Karpas-422 (cell line): ENCODE measurements at regions not wholly inside any gene's neighbourhood (a gene's known extent, or its start where the extent isn't known, plus 50 kb on each side); places are given as distances from the start of the nearest gene placed in this dataset. TPM values are rescaled to one million over a fixed set of nuclear protein-coding genes. Genes with fewer than 3 reads are reported as not detected.

Experiments
- DNase-seq: peaks from one replicate; pipeline ENCODE4 v3.0.0-alpha.2; 2015
- H2AFZ ChIP-seq: fragments of 200-600 bp; sonication (generic); 2 replicates; pipeline ENCODE4 v1.6.1; 2014; ENCODE audit warnings: antibody characterized with exemption, low read length, mixed read lengths
- H3K27ac ChIP-seq: fragments of 200-600 bp; sonication (generic); 2 replicates; pipeline ENCODE4 v1.5.1; 2014; ENCODE audit warnings: mild to moderate bottlenecking, low read length, moderate library complexity
- H3K27me3 ChIP-seq: fragments of 200-600 bp; sonication (generic); 2 replicates; pipeline ENCODE4 v1.6.1; 2014; ENCODE audit warnings: low read length, mixed read lengths
- H3K36me3 ChIP-seq: fragments of 200-600 bp; sonication (generic); 2 replicates; pipeline ENCODE4 v1.6.1; 2014; ENCODE audit warnings: low read length, mixed read lengths; ENCODE audit not compliant: insufficient read depth
- H3K4me1 ChIP-seq: fragments of 200-600 bp; sonication (generic); 2 replicates; pipeline ENCODE4 v1.6.1; 2014; ENCODE audit warnings: mild to moderate bottlenecking, low read length, mixed read lengths
- H3K4me2 ChIP-seq: fragments of 200-600 bp; sonication (generic); 2 replicates; pipeline ENCODE4 v1.6.1; 2014; ENCODE audit warnings: low read length, low read depth, mild to moderate bottlenecking; ENCODE audit not compliant: poor library complexity, severe bottlenecking
- H3K4me3 ChIP-seq: fragments of 200-600 bp; sonication (generic); 2 replicates; pipeline ENCODE4 v1.5.1; 2014; ENCODE audit warnings: mild to moderate bottlenecking, antibody characterized with exemption, low read length, mixed read lengths
- H3K79me2 ChIP-seq: fragments of 200-600 bp; sonication (generic); 2 replicates; pipeline ENCODE4 v1.6.1; 2014; ENCODE audit warnings: mild to moderate bottlenecking, low read length, mixed read lengths
- H3K9ac ChIP-seq: fragments of 200-600 bp; sonication (generic); 2 replicates; pipeline ENCODE4 v1.6.0; 2014; ENCODE audit warnings: low read length
- H3K9me2 ChIP-seq: fragments of 200-600 bp; sonication (generic), shearing (Covaris generic); replicated peaks from 2 replicates; pipeline ENCODE4 v1.6.0; 2014; ENCODE audit warnings: mild to moderate bottlenecking, low read length, moderate library complexity; ENCODE audit not compliant: insufficient read depth
- H3K9me3 ChIP-seq: fragments of 300-700, 200-600 bp; sonication (generic); 2 replicates; pipeline ENCODE4 v1.6.1; 2014; ENCODE audit warnings: low read length, mixed read lengths
- H4K20me1 ChIP-seq: fragments of 200-600 bp; sonication (generic); 2 replicates; pipeline ENCODE4 v1.6.1; 2014; ENCODE audit warnings: mild to moderate bottlenecking, antibody characterized with exemption, low read length, low read depth; ENCODE audit not compliant: insufficient read depth
- small RNA-seq: library from RNA; depleted of rRNA; stranded (forward); fragments of <200 nt; gene quantifications from one replicate; pipeline ENCODE3, GENCODE V24; 2014

DNA sequence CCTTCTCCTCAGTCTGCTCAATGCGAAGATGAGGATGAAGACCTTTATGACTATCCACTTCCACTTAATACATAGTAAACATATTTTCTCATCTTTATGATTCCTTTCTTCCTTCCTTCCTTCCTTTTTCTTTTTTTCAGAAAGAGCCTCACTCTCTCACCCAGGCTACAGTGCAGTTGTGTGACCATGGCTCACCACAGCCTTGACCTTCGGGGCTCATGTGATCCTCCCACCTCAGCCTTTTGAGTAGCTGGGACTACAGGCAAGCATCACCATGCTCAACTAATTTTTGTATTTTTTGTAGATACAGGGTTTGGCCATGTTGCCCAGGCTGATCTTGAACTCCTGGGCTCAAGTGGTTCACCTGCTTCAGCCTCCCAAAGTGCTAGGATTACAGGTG lies 52.0 kb upstream of the RAP2B start:
- no peak overlapping the region for H3K27ac ChIP-seq
- no peaks in the 10 kb centered on the region for H3K9me2 ChIP-seq
- H3K79me2 ChIP-seq: no peaks in the 10 kb centered on the region
- H3K9me3 ChIP-seq: no peaks in the 10 kb centered on the region
- H2AFZ ChIP-seq: no peak overlapping the region
- H3K4me2 ChIP-seq: no peak overlapping the region
- H3K4me3 ChIP-seq: no peak overlapping the region
- no peaks in the 10 kb centered on the region for H3K36me3 ChIP-seq
- H3K4me1 ChIP-seq: no peaks in the 10 kb centered on the region
- no peak overlapping the region for H3K9ac ChIP-seq
- H3K27me3 ChIP-seq: no peaks in the 10 kb centered on the region
- H4K20me1 ChIP-seq: no peaks in the 10 kb centered on the region
- no peak for DNase-seq

DNA sequence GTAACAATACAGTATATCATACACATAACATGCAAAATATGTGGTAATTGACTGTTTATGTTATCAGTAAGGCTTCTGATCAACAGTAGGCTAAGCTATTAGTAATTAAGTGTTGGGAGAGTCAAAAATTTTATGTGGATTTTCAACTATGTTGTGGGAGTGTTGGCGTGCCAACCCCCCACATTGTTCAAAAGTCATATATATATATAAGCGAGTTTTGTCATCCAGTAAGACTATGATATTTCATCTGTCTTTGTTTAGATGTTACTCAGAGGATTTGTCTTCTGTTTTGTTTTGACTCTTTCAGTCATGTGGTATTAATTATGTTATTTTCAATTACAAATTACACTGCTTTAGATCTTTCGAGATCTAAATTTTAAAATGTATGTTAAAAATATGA lies 51.0 kb upstream of the RAP2B start:
- Histone ChIP-seq H3K9me2 (no peaks in the 10 kb centered on the region), H3K79me2 (no peaks in the 10 kb centered on the region), H3K27ac (no peak overlapping the region), H3K4me2 (no peak overlapping the region), H2AFZ (no peak overlapping the region), H3K9ac (no peak overlapping the region), H3K9me3 (no peaks in the 10 kb centered on the region), H3K27me3 (no peaks in the 10 kb centered on the region), H4K20me1 (no peaks in the 10 kb centered on the region), H3K4me3 (no peak overlapping the region), H3K36me3 (no peaks in the 10 kb centered on the region), H3K4me1 (no peaks in the 10 kb centered on the region)
- DNase-seq: no peak

Small RNAs in the stretch of these regions (small RNA-seq; reads per million reads assigned to genes)
- gene HMGN2P13: not detected
